H1 (cell line): ENCODE measurements at regions not wholly inside any gene's neighbourhood (a gene's known extent, or its start where the extent isn't known, plus 50 kb on each side); places are given as distances from the start of the nearest gene placed in this dataset.

Experiments
- CTCF ChIA-PET: fragments of 300-600 bp; sonication (Branson Sonifier 250); formaldehyde crosslinking; loops from one replicate; lab custom pipeline; 2021; ENCODE audit not compliant: partially characterized antibody; lab: Charles Lee
- POLR2A ChIA-PET: fragments of 300-600 bp; sonication (Branson Sonifier 250); formaldehyde crosslinking; loops from one replicate; lab custom pipeline; 2021; ENCODE audit warnings: inconsistent platforms; ENCODE audit not compliant: partially characterized antibody; lab: Charles Lee
- DNase-seq, 2 experiments: peaks; one replicate each; pipeline versions ENCODE4 v3.0.0 to v3.0.0-alpha.2; 2010 to 2022; ENCODE audit warnings: low spot score in 2 of 2, low read depth in 1 of 2, mixed read lengths in 1 of 2
- FAIRE-seq: peaks from 2 replicates; lab custom pipeline; 2011; peaks lifted over from hg19 to GRCh38; lab: Jason Lieb, UNC
- H2AFZ ChIP-seq: 2 replicates; pipeline ENCODE4 v1.8.1; 2012; ENCODE audit warnings: low read length, inconsistent platforms
- H2AK5ac ChIP-seq: 2 replicates; pipeline ENCODE4 v1.6.1; 2013; ENCODE audit warnings: low read depth, low read length
- H2BK120ac ChIP-seq: replicated peaks from 2 replicates; pipeline ENCODE3; 2013; ENCODE audit warnings: low read depth, low read length, inconsistent platforms
- H2BK12ac ChIP-seq: 2 replicates; pipeline ENCODE4 v1.6.1; 2013; ENCODE audit warnings: low read depth, low read length
- H2BK15ac ChIP-seq: 2 replicates; pipeline ENCODE4 v1.6.1; 2013; ENCODE audit warnings: low read length
- H2BK20ac ChIP-seq: 2 replicates; pipeline ENCODE4 v1.6.1; 2013; ENCODE audit warnings: low read length
- H2BK5ac ChIP-seq: 2 replicates; pipeline ENCODE4 v1.6.1; 2013; ENCODE audit warnings: low read depth, low read length
- H3K14ac ChIP-seq: 2 replicates; pipeline ENCODE4 v1.6.1; 2013; ENCODE audit warnings: inconsistent platforms; ENCODE audit not compliant: insufficient read length
- H3K18ac ChIP-seq: 2 replicates; pipeline ENCODE4 v1.6.1; 2013; ENCODE audit warnings: low read length; ENCODE audit errors: extremely low read depth
- H3K23ac ChIP-seq: 2 replicates; pipeline ENCODE4 v1.6.1; 2013; ENCODE audit warnings: inconsistent platforms; ENCODE audit not compliant: insufficient read length
- H3K23me2 ChIP-seq: 2 replicates; pipeline ENCODE4 v1.6.1; 2013; ENCODE audit warnings: low read depth, low read length
- H3K27ac ChIP-seq: 2 replicates; pipeline ENCODE4 v1.6.1; 2011; ENCODE audit warnings: low read depth, low read length, inconsistent platforms
- H3K27me3 ChIP-seq, 4 experiments: replicated peaks in 1 of 4; 1 replicate in 1 of 4; 2 replicates in 3 of 4; pipeline versions ENCODE4 v1.6.1 to v1.8.1; 2011 to 2013; ENCODE audit warnings: low read length in 3 of 4, mild to moderate bottlenecking in 3 of 4, inconsistent platforms in 2 of 4, mixed read lengths in 2 of 4, moderate library complexity in 1 of 4; ENCODE audit not compliant: control insufficient read depth in 3 of 4, insufficient read depth in 3 of 4; ENCODE audit errors: extremely low read depth in 1 of 4
- H3K36me3 ChIP-seq, 4 experiments: 2 replicates each; pipeline versions ENCODE4 v1.6.1 to v1.8.1; 2011 to 2013; ENCODE audit warnings: mild to moderate bottlenecking in 4 of 4, low read length in 3 of 4, moderate library complexity in 2 of 4, control low read depth in 1 of 4, inconsistent platforms in 1 of 4; ENCODE audit not compliant: insufficient read depth in 4 of 4, control insufficient read depth in 2 of 4
- H3K4ac ChIP-seq: replicated peaks from 2 replicates; pipeline ENCODE3; 2013; ENCODE audit warnings: low read length, low read depth, mixed read lengths, inconsistent platforms; ENCODE audit not compliant: insufficient read length
- H3K4me1 ChIP-seq, 4 experiments: replicated peaks in 1 of 4; 1 replicate in 1 of 4; 2 replicates in 3 of 4; pipeline versions ENCODE4 v1.6.1 to v1.8.1; 2011 to 2013; ENCODE audit warnings: low read length in 3 of 4, inconsistent platforms in 2 of 4, mixed read lengths in 1 of 4; ENCODE audit not compliant: insufficient read depth in 4 of 4, control insufficient read depth in 3 of 4
- H3K4me2 ChIP-seq, 2 experiments: 2 replicates each; pipeline versions ENCODE4 v1.6.1 to v1.8.1; 2011 to 2013; ENCODE audit warnings: low read depth in 2 of 2, low read length in 2 of 2, control low read depth in 1 of 2, inconsistent platforms in 1 of 2, mild to moderate bottlenecking in 1 of 2; ENCODE audit not compliant: insufficient read depth in 1 of 2
- H3K4me3 ChIP-seq, 4 experiments: fragments of 200-600, 300-600 bp in 1 of 4; sonication (generic), shearing (Covaris generic), sonication (Bioruptor Twin) in 1 of 4; 2 replicates each; pipeline versions ENCODE4 v1.5.1 to v1.8.1; 2011 to 2016; ENCODE audit warnings: low read length in 4 of 4, low read depth in 3 of 4, control low read depth in 2 of 4, inconsistent platforms in 2 of 4, mild to moderate bottlenecking in 2 of 4, mixed read lengths in 1 of 4, moderate library complexity in 1 of 4; ENCODE audit not compliant: insufficient read depth in 2 of 4; ENCODE audit errors: extremely low read depth in 1 of 4
- H3K56ac ChIP-seq: replicated peaks from 2 replicates; pipeline ENCODE3; 2013; ENCODE audit warnings: low read depth, mild to moderate bottlenecking, mixed read lengths, low read length, inconsistent platforms; ENCODE audit not compliant: insufficient read length
- H3K79me1 ChIP-seq: 2 replicates; pipeline ENCODE4 v1.6.1; 2013; ENCODE audit warnings: low read depth, low read length, control low read depth
- H3K79me2 ChIP-seq, 2 experiments: 2 replicates each; pipeline versions ENCODE4 v1.6.1 to v1.8.1; 2012 to 2013; ENCODE audit warnings: low read length in 2 of 2, mild to moderate bottlenecking in 2 of 2, inconsistent platforms in 1 of 2; ENCODE audit not compliant: insufficient read depth in 2 of 2, control insufficient read depth in 1 of 2
- H3K9ac ChIP-seq, 4 experiments: replicated peaks in 1 of 4; 1 replicate in 1 of 4; 2 replicates in 3 of 4; pipeline versions ENCODE4 v1.6.1 to v1.8.1; 2011 to 2013; ENCODE audit warnings: low read depth in 3 of 4, low read length in 3 of 4, control low read depth in 2 of 4, mild to moderate bottlenecking in 2 of 4, moderate library complexity in 2 of 4, inconsistent platforms in 1 of 4; ENCODE audit errors: extremely low read depth in 1 of 4
- H3K9me3 ChIP-seq, 2 experiments: 2 replicates each; pipeline versions ENCODE4 v1.6.1 to v1.8.1; 2012 to 2013; ENCODE audit warnings: mild to moderate bottlenecking in 2 of 2, moderate library complexity in 2 of 2, control low read depth in 1 of 2, inconsistent platforms in 1 of 2, low read depth in 1 of 2, low read length in 1 of 2, mixed read lengths in 1 of 2; ENCODE audit not compliant: insufficient read depth in 2 of 2
- H4K20me1 ChIP-seq, 2 experiments: replicated peaks in 1 of 2; 2 replicates each; pipeline versions ENCODE3 to v1.8.1; 2011 to 2013; ENCODE audit warnings: inconsistent platforms in 2 of 2, low read length in 2 of 2, mild to moderate bottlenecking in 1 of 2; ENCODE audit not compliant: insufficient read depth in 2 of 2, control insufficient read depth in 1 of 2
- H4K5ac ChIP-seq: 2 replicates; pipeline ENCODE4 v1.6.1; 2013; ENCODE audit warnings: low read length, low read depth, mixed read lengths, inconsistent platforms; ENCODE audit not compliant: insufficient read length
- H4K8ac ChIP-seq: 2 replicates; pipeline ENCODE4 v1.8.0; 2013; ENCODE audit warnings: mild to moderate bottlenecking, moderate library complexity, low read length, inconsistent platforms; ENCODE audit not compliant: insufficient read depth; ENCODE audit errors: extremely low read depth
- H4K91ac ChIP-seq: replicated peaks from 2 replicates; pipeline ENCODE3; 2013; ENCODE audit warnings: low read length, mixed read lengths, inconsistent platforms; ENCODE audit not compliant: insufficient read length
- CHD1 ChIP-seq: IDR thresholded peaks from 2 replicates; pipeline ENCODE4 v1.6.1; 2012; ENCODE audit warnings: low read depth, low read length, improper control_type of control experiment
- CTCF ChIP-seq, 3 experiments: IDR thresholded peaks; 1 replicate in 2 of 3; 2 replicates in 1 of 3; pipeline versions ENCODE4 v1.5.1 to v1.6.1; 2011; ENCODE audit warnings: low read length in 3 of 3, mild to moderate bottlenecking in 3 of 3, inconsistent platforms in 2 of 3, low read depth in 1 of 3, moderate library complexity in 1 of 3; ENCODE audit not compliant: insufficient read depth in 1 of 3; ENCODE audit errors: control extremely low read depth in 1 of 3
- EP300 ChIP-seq, 2 experiments: IDR thresholded peaks; 1 replicate in 1 of 2; 2 replicates in 1 of 2; pipeline ENCODE4 v1.6.1; 2011 to 2012; ENCODE audit warnings: low read depth in 2 of 2, low read length in 2 of 2, mild to moderate bottlenecking in 2 of 2, borderline replicate concordance in 1 of 2, inconsistent platforms in 1 of 2, moderate library complexity in 1 of 2
- FOSL1 ChIP-seq: IDR thresholded peaks from 2 replicates; pipeline ENCODE4 v1.6.1; 2011; ENCODE audit warnings: mild to moderate bottlenecking, low read depth, low read length, moderate library complexity; ENCODE audit not compliant: insufficient read depth
- JUND ChIP-seq: IDR thresholded peaks from 2 replicates; pipeline ENCODE4 v1.6.1; 2011; ENCODE audit warnings: mild to moderate bottlenecking, improper control_type of control experiment, low read length
- KDM5A ChIP-seq: fragments of 200-600 bp; IDR thresholded peaks from 2 replicates; pipeline ENCODE4 v1.7.1; 2012; ENCODE audit warnings: mild to moderate bottlenecking, low read length, inconsistent platforms, mixed read lengths
- RBBP5 ChIP-seq: IDR thresholded peaks from 2 replicates; pipeline ENCODE4 v1.7.1; 2012; ENCODE audit warnings: low read depth, mild to moderate bottlenecking, inconsistent platforms, low read length, moderate library complexity, borderline replicate concordance
- TBP ChIP-seq: IDR thresholded peaks from 2 replicates; pipeline ENCODE4 v1.6.1; 2011; ENCODE audit warnings: low read depth, low read length, improper control_type of control experiment
- WGBS, 2 experiments: shearing (Covaris generic) in 1 of 2; methylation state at CpG; one replicate each; pipeline versions ENCODE4 v1.1.6 to v1.1.7; 2013 to 2015; ENCODE audit warnings: low lambda C conversion rate in 2 of 2, mixed read lengths in 2 of 2, inconsistent platforms in 1 of 2, low coverage in 1 of 2, missing lambda C conversion rate in 1 of 2; ENCODE audit not compliant: insufficient replicate concordance in 2 of 2, insufficient coverage in 1 of 2, insufficient read length in 1 of 2; ENCODE audit errors: extremely low coverage in 1 of 2, missing lambda C conversion rate in 1 of 2; 5-methylcytosine and 5-hydroxymethylcytosine counted together

DNA sequence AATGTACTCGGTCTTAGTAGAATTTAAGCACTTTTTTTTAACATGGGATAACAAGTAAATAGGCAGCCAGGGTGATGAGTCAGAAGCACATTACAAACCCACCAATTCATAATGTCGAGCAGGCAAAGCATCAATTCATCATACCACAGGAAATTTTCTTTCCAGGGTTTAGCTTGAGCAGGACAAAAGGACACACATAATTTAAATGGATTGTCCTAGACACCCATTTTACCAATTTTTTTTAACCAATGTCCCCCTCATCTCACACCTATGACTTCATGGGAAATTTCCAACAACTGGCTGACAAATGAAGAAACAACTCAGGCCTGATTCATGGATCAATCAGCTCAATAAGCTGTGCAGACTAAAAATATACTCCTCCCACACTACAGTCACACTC is 58.8 kb upstream of the FOXG1 start:
- Histone ChIP-seq H2AK5ac (no peak overlapping the region), H2BK5ac (no peak overlapping the region), H3K4me3 (no peak overlapping the region), H3K4me1 (no peaks in the 10 kb centered on the region), H2BK15ac (no peak overlapping the region), H3K14ac (no peak overlapping the region), H2BK20ac (no peak overlapping the region), H3K9me3 (no peaks in the 10 kb centered on the region), H3K27me3 (no peaks in the 10 kb centered on the region), H3K79me1 (no peaks in the 10 kb centered on the region), H2BK120ac (no peak overlapping the region), H3K56ac (no peak overlapping the region), H3K9ac (no peak overlapping the region), H3K79me2 (no peaks in the 10 kb centered on the region), H4K91ac (no peak overlapping the region), H3K18ac (no peak overlapping the region), H3K27ac (no peak overlapping the region)
- ChIA-PET POLR2A (no interaction called here), CTCF (interaction anchor here (0.7 to 2.0 kb wide), 3 partner anchors 26 to 66 kb away, joined by 3 to 7 read pairs (median 3); no protein-coding TSS in a partner anchor)
- TF ChIP-seq CHD1 (no peak), JUND (no peak), CTCF (IDR thresholded peaks at IDR 0.05; ENCODE audit: control extremely low read depth in 1 of 3, insufficient read depth in 1 of 3, low read depth in 1 of 3, low read length in 3 of 3) (no peak), RBBP5 (no peak), EP300 (IDR thresholded peaks at IDR 0.05; ENCODE audit: borderline replicate concordance in 1 of 2, low read depth in 2 of 2, low read length in 2 of 2) (no peak), TBP (no peak), KDM5A (no peak), FOSL1 (no peak)
- TF ChIP-seq, all 59 proteins: peak for 0
- Histone ChIP-seq H3K4ac (no peak overlapping the region), H2AFZ (no peak overlapping the region), H3K4me2 (no peak overlapping the region), H3K23ac (no peak overlapping the region), H2BK12ac (no peak overlapping the region), H4K8ac (no peak overlapping the region), H4K20me1 (no peaks in the 10 kb centered on the region), H3K36me3 (no peaks in the 10 kb centered on the region), H4K5ac (no peak overlapping the region), H3K23me2 (no peaks in the 10 kb centered on the region)
- DNase-seq (no peak), FAIRE-seq (no peak)
- 93% methylated on average over 2 of the region's 2 CpGs; no CpG with 5 or more reads in 1 of the 2 experiments for WGBS, 2 experiments
